Fibroblast of lung (primary cell): ENCODE measurements at regions not wholly inside any gene's neighbourhood (a gene's known extent, or its start where the extent isn't known, plus 50 kb on each side); places are given as distances from the start of the nearest gene placed in this dataset.

Experiments
- DNase-seq, 2 donors: peaks; one replicate each; pipeline versions ENCODE4 v3.0.0 to v3.0.0-alpha.2; 2010; ENCODE audit warnings: low read depth in 2 of 2
- H2AFZ ChIP-seq: 2 replicates; pipeline ENCODE4 v1.5.1; 2012; ENCODE audit warnings: low read length, control low read depth, inconsistent platforms
- H3K27ac ChIP-seq: 2 replicates; pipeline ENCODE4 v1.5.1; 2011; ENCODE audit warnings: low read length, control low read depth; ENCODE audit not compliant: insufficient read depth
- H3K27me3 ChIP-seq: 2 replicates; pipeline ENCODE4 v1.5.1; 2011; ENCODE audit warnings: mild to moderate bottlenecking, low read length; ENCODE audit not compliant: control insufficient read depth, insufficient read depth
- H3K36me3 ChIP-seq: 2 replicates; pipeline ENCODE4 v1.5.1; 2011; ENCODE audit warnings: low read length; ENCODE audit not compliant: control insufficient read depth, insufficient read depth
- H3K4me1 ChIP-seq: 2 replicates; pipeline ENCODE4 v1.5.1; 2011; ENCODE audit warnings: low read length; ENCODE audit not compliant: control insufficient read depth, insufficient read depth; ENCODE audit errors: extremely low read depth
- H3K4me2 ChIP-seq: 2 replicates; pipeline ENCODE4 v1.5.1; 2011; ENCODE audit warnings: low read length, control low read depth; ENCODE audit not compliant: insufficient read depth; ENCODE audit errors: extremely low read depth
- H3K4me3 ChIP-seq, 4 experiments: fragments of 200-600 bp in 1 of 4; sonication (generic) in 1 of 4; replicated peaks in 1 of 4; 2 replicates each; pipeline ENCODE4 v1.5.1; 2011 to 2016; ENCODE audit warnings: low read length in 4 of 4, low read depth in 3 of 4, mild to moderate bottlenecking in 3 of 4, control low read depth in 2 of 4, inconsistent platforms in 1 of 4, mixed read lengths in 1 of 4; ENCODE audit not compliant: insufficient read depth in 1 of 4; ENCODE audit errors: control extremely low read depth in 1 of 4
- H3K79me2 ChIP-seq: 2 replicates; pipeline ENCODE4 v1.5.1; 2012; ENCODE audit warnings: mild to moderate bottlenecking, low read length, inconsistent platforms; ENCODE audit not compliant: control insufficient read depth, insufficient read depth
- H3K9ac ChIP-seq: 2 replicates; pipeline ENCODE4 v1.5.1; 2011; ENCODE audit warnings: mild to moderate bottlenecking, low read length, control low read depth; ENCODE audit not compliant: insufficient read depth
- H3K9me3 ChIP-seq: 2 replicates; pipeline ENCODE4 v1.5.1; 2012; ENCODE audit warnings: low read depth, low read length; ENCODE audit not compliant: control insufficient read depth, insufficient read depth
- H4K20me1 ChIP-seq: 2 replicates; pipeline ENCODE4 v1.5.1; 2011; ENCODE audit warnings: low read length; ENCODE audit not compliant: control insufficient read depth, insufficient read depth; ENCODE audit errors: extremely low read depth
- EZH2 ChIP-seq: IDR thresholded peaks from 2 replicates; pipeline ENCODE4 v1.5.1; 2012; ENCODE audit warnings: low read length, control low read depth, mild to moderate bottlenecking; ENCODE audit errors: missing control alignments
- TF ChIP-seq, protein P1 (sequence below), 2 donors: IDR thresholded peaks in 1 of 2; conservative IDR thresholded peaks in 1 of 2; 1 replicate in 1 of 2; 2 replicates in 1 of 2; pipeline ENCODE4 v1.5.1; 2011 to 2012; ENCODE audit warnings: low read length in 2 of 2, control low read depth in 1 of 2, inconsistent platforms in 1 of 2, low read depth in 1 of 2, mild to moderate bottlenecking in 1 of 2

DNA sequence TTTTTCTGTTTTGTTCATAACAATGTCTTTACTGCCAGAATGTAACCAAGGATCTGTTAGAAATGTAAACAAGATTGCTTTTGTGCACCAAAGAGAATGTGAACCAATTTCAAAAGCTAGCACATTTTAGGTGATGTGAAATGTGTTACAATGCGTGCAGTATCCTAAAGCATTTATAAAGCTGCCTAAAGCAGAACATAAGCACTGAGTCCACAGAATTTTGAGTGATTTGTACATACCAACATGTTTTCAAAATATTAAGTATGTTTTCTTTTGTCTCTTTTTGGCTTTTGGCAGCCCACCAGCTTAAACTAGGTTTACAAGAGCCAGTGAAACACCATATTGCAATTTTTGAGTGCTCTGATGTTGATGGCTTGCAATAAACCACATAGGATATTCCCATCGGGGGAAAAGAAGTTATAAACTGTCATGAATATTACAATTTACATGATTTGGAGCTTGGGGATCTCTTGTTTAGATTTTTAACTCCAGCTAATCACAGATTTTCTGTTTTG lies 364.0 kb downstream of the ZIC1 start:
- H4K20me1 ChIP-seq = no peaks in the 10 kb centered on the region
- no peak overlapping the region for H3K4me3 ChIP-seq
- no peaks in the 10 kb centered on the region for H3K36me3 ChIP-seq
- no peak for DNase-seq
- no peaks in the 10 kb centered on the region for H3K27me3 ChIP-seq
- H3K4me1 ChIP-seq = no peaks in the 10 kb centered on the region
- H3K79me2 ChIP-seq = no peaks in the 10 kb centered on the region
- H3K27ac ChIP-seq = no peak overlapping the region
- H3K4me2 ChIP-seq = no peak overlapping the region
- TF ChIP-seq, protein P1, sequence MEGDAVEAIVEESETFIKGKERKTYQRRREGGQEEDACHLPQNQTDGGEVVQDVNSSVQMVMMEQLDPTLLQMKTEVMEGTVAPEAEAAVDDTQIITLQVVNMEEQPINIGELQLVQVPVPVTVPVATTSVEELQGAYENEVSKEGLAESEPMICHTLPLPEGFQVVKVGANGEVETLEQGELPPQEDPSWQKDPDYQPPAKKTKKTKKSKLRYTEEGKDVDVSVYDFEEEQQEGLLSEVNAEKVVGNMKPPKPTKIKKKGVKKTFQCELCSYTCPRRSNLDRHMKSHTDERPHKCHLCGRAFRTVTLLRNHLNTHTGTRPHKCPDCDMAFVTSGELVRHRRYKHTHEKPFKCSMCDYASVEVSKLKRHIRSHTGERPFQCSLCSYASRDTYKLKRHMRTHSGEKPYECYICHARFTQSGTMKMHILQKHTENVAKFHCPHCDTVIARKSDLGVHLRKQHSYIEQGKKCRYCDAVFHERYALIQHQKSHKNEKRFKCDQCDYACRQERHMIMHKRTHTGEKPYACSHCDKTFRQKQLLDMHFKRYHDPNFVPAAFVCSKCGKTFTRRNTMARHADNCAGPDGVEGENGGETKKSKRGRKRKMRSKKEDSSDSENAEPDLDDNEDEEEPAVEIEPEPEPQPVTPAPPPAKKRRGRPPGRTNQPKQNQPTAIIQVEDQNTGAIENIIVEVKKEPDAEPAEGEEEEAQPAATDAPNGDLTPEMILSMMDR (conservative IDR thresholded peaks at IDR 0.05 in 1 of 2, IDR thresholded peaks at IDR 0.05 in 1 of 2; ENCODE audit: low read depth in 1 of 2, low read length in 2 of 2) = no peak
- TF ChIP-seq EZH2 = no peak
- H2AFZ ChIP-seq = no peak overlapping the region
- H3K9ac ChIP-seq = no peak overlapping the region
- no peaks in the 10 kb centered on the region for H3K9me3 ChIP-seq

DNA sequence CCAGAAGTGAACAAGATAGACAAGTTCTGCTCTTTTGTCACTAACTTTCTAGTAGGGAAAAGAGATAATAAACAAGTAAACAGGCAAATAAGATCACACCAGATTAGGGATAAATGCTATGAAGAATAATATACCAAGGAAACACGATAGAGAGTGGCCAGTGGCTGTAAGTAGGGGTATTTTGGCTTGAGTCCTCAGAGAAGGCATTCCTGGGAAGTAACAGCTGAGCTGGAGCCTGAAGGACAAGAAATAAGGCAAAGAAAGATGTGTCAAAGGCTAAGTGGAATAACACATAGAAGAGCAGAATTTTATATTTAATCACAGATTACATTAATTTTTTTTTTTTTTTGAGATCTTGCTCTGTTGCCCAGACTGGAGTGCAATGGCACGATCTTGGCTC lies 366.2 kb downstream of the ZIC1 start:
- no peak for DNase-seq
- H3K27me3 ChIP-seq = no peaks in the 10 kb centered on the region
- H3K27ac ChIP-seq = no peak overlapping the region

DNA sequence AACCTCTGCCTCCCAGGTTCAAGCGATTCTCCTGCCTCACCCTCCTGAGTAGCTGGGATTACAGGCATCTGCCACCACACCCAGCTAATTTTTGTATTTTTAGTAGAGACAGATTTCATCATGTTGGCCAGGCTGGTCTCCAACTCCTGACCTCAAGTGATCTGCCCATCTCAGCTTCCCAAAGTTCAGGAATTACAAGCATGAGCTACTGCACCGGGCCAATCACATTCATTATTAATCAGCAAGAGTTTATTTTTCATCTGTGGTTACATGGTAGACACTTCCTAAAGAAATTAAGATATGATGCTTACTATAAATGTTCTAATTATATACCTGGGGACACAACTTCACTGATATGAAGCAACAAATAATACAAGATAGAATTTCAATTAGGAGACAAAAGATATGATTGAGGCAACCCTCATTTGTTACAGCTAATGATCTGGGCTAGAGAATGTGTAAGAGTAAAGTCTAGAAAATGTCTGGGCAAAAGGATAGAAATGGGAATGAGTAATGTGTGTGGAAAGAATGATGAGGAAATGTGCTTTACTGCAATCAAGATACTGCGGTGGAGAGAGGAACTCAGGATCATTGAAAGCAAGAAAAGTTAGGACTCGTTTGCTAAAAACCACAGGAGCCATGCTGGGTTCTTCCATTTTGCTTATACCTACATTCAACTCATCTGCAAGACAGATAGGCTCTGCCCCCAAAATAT lies 366.8 kb downstream of the ZIC1 start:
- peak in 1 of 2 donors; percentile 84 for DNase-seq
- no peaks in the 10 kb centered on the region for H4K20me1 ChIP-seq
- H3K79me2 ChIP-seq = no peaks in the 10 kb centered on the region
- H3K4me1 ChIP-seq = no peaks in the 10 kb centered on the region
- no peaks in the 10 kb centered on the region for H3K36me3 ChIP-seq
- no peak overlapping the region for H3K4me2 ChIP-seq
- H3K27me3 ChIP-seq = no peaks in the 10 kb centered on the region
- H2AFZ ChIP-seq = no peak overlapping the region
- H3K4me3 ChIP-seq = no peak overlapping the region
- no peak for TF ChIP-seq EZH2
- TF ChIP-seq, protein P1 (conservative IDR thresholded peaks at IDR 0.05 in 1 of 2, IDR thresholded peaks at IDR 0.05 in 1 of 2; ENCODE audit: low read depth in 1 of 2, low read length in 2 of 2) = no peak
- no peak overlapping the region for H3K27ac ChIP-seq
- no peaks in the 10 kb centered on the region for H3K9me3 ChIP-seq
- no peak overlapping the region for H3K9ac ChIP-seq

More for the DNA sequence above, 366.2 kb downstream of the ZIC1 start:
- H3K36me3 ChIP-seq = no peaks in the 10 kb centered on the region
- no peak for TF ChIP-seq EZH2
- TF ChIP-seq, protein P1 (conservative IDR thresholded peaks at IDR 0.05 in 1 of 2, IDR thresholded peaks at IDR 0.05 in 1 of 2; ENCODE audit: low read depth in 1 of 2, low read length in 2 of 2) = no peak
- H3K9me3 ChIP-seq = no peaks in the 10 kb centered on the region
- no peaks in the 10 kb centered on the region for H4K20me1 ChIP-seq
- no peak overlapping the region for H2AFZ ChIP-seq
- no peak overlapping the region for H3K4me2 ChIP-seq
- no peak overlapping the region for H3K4me3 ChIP-seq
- H3K9ac ChIP-seq = no peak overlapping the region
- H3K79me2 ChIP-seq = no peaks in the 10 kb centered on the region
- H3K4me1 ChIP-seq = no peaks in the 10 kb centered on the region
